NCI-H146 treated with DMSO at 0.1 percent for 48 hours (cell line): ENCODE measurements at regions not wholly inside any gene's neighbourhood (a gene's known extent, or its start where the extent isn't known, plus 50 kb on each side); places are given as distances from the start of the nearest gene placed in this dataset.

Experiments used
- DNase-seq: peaks from one replicate; lab custom pipeline; 2025; ENCODE audit not compliant: unreplicated experiment; lab: John Stamatoyannopoulos, UW

GRCh38 chr4:3831529-3832150 lies 65.5 kb downstream of the ADRA2C start:
- DNase-seq, result no peak

- DNase-seq, result no peak
These were observed 66.5 kb downstream of the ADRA2C start for GRCh38 chr4:3832536-3833220.

GRCh38 chr4:3833326-3833989 lies 67.3 kb downstream of the ADRA2C start:
- no peak for DNase-seq

- no peak for DNase-seq
These were observed 68.0 kb downstream of the ADRA2C start for GRCh38 chr4:3834186-3834662.

- no peak for DNase-seq
These were observed 68.7 kb downstream of the ADRA2C start for GRCh38 chr4:3834663-3835521.

GRCh38 chr4:3835527-3836405 lies 69.6 kb downstream of the ADRA2C start:
- DNase-seq, result no peak

GRCh38 chr4:3836406-3836755 lies 70.2 kb downstream of the ADRA2C start:
- no peak for DNase-seq

GRCh38 chr4:3836756-3837601 lies 70.8 kb downstream of the ADRA2C start:
- no peak for DNase-seq

- no peak for DNase-seq
These were observed 72.5 kb downstream of the ADRA2C start for GRCh38 chr4:3838437-3839380.

GRCh38 chr4:3845094-3845743 lies 79.0 kb downstream of the ADRA2C start:
- no peak for DNase-seq

GRCh38 chr4:3845744-3846429 lies 79.7 kb downstream of the ADRA2C start:
- no peak for DNase-seq

GRCh38 chr4:3847211-3847940 lies 81.2 kb downstream of the ADRA2C start:
- no peak for DNase-seq

GRCh38 chr4:3848323-3848722 lies 82.1 kb downstream of the ADRA2C start:
- DNase-seq, result no peak

GRCh38 chr4:3849140-3849539 lies 83.0 kb downstream of the ADRA2C start:
- no peak for DNase-seq

- DNase-seq, result no peak
These were observed 83.9 kb downstream of the ADRA2C start for GRCh38 chr4:3850128-3850527.

GRCh38 chr4:3851211-3851610 lies 85.0 kb downstream of the ADRA2C start:
- DNase-seq, result no peak

GRCh38 chr4:3851881-3852280 lies 85.7 kb downstream of the ADRA2C start:
- DNase-seq, result no peak
